DOHH2 (cell line): ENCODE measurements at regions not wholly inside any gene's neighbourhood (a gene's known extent, or its start where the extent isn't known, plus 50 kb on each side); places are given as distances from the start of the nearest gene placed in this dataset.

Experiments
- CTCF ChIP-seq: fragments of 200-600 bp; sonication (generic); IDR thresholded peaks from one replicate; pipeline ENCODE4 v1.5.1; 2014; ENCODE audit warnings: antibody characterized with exemption, mild to moderate bottlenecking, low read depth, low read length; ENCODE audit not compliant: poor library complexity, severe bottlenecking
- EZH2phosphoT487 ChIP-seq: fragments of 200-600 bp; sonication (generic); IDR thresholded peaks from 2 replicates; pipeline ENCODE4 v1.6.1; 2017; ENCODE audit warnings: borderline replicate concordance, mild to moderate bottlenecking, antibody characterized with exemption, low read length, moderate library complexity, mixed read lengths

GRCh38 chr11:109956124-109956793 is 136.9 kb upstream of the ZC3H12C start:
- no peak for TF ChIP-seq EZH2phosphoT487
- TF ChIP-seq CTCF = no peak
